Fibroblast of lung (primary cell): ENCODE measurements at regions not wholly inside any gene's neighbourhood (a gene's known extent, or its start where the extent isn't known, plus 50 kb on each side); places are given as distances from the start of the nearest gene placed in this dataset.

Source experiments
- DNase-seq, 2 donors: peaks; one replicate each; pipeline versions ENCODE4 v3.0.0 to v3.0.0-alpha.2; 2010; ENCODE audit warnings: low read depth in 2 of 2
- H2AFZ ChIP-seq: 2 replicates; pipeline ENCODE4 v1.5.1; 2012; ENCODE audit warnings: low read length, control low read depth, inconsistent platforms
- H3K27ac ChIP-seq: 2 replicates; pipeline ENCODE4 v1.5.1; 2011; ENCODE audit warnings: low read length, control low read depth; ENCODE audit not compliant: insufficient read depth
- H3K27me3 ChIP-seq: 2 replicates; pipeline ENCODE4 v1.5.1; 2011; ENCODE audit warnings: mild to moderate bottlenecking, low read length; ENCODE audit not compliant: control insufficient read depth, insufficient read depth
- H3K36me3 ChIP-seq: 2 replicates; pipeline ENCODE4 v1.5.1; 2011; ENCODE audit warnings: low read length; ENCODE audit not compliant: control insufficient read depth, insufficient read depth
- H3K4me1 ChIP-seq: 2 replicates; pipeline ENCODE4 v1.5.1; 2011; ENCODE audit warnings: low read length; ENCODE audit not compliant: control insufficient read depth, insufficient read depth; ENCODE audit errors: extremely low read depth
- H3K4me2 ChIP-seq: 2 replicates; pipeline ENCODE4 v1.5.1; 2011; ENCODE audit warnings: low read length, control low read depth; ENCODE audit not compliant: insufficient read depth; ENCODE audit errors: extremely low read depth
- H3K4me3 ChIP-seq, 4 experiments: fragments of 200-600 bp in 1 of 4; sonication (generic) in 1 of 4; replicated peaks in 1 of 4; 2 replicates each; pipeline ENCODE4 v1.5.1; 2011 to 2016; ENCODE audit warnings: low read length in 4 of 4, low read depth in 3 of 4, mild to moderate bottlenecking in 3 of 4, control low read depth in 2 of 4, inconsistent platforms in 1 of 4, mixed read lengths in 1 of 4; ENCODE audit not compliant: insufficient read depth in 1 of 4; ENCODE audit errors: control extremely low read depth in 1 of 4
- H3K79me2 ChIP-seq: 2 replicates; pipeline ENCODE4 v1.5.1; 2012; ENCODE audit warnings: mild to moderate bottlenecking, low read length, inconsistent platforms; ENCODE audit not compliant: control insufficient read depth, insufficient read depth
- H3K9ac ChIP-seq: 2 replicates; pipeline ENCODE4 v1.5.1; 2011; ENCODE audit warnings: mild to moderate bottlenecking, low read length, control low read depth; ENCODE audit not compliant: insufficient read depth
- H3K9me3 ChIP-seq: 2 replicates; pipeline ENCODE4 v1.5.1; 2012; ENCODE audit warnings: low read depth, low read length; ENCODE audit not compliant: control insufficient read depth, insufficient read depth
- H4K20me1 ChIP-seq: 2 replicates; pipeline ENCODE4 v1.5.1; 2011; ENCODE audit warnings: low read length; ENCODE audit not compliant: control insufficient read depth, insufficient read depth; ENCODE audit errors: extremely low read depth
- CTCF ChIP-seq, 2 donors: IDR thresholded peaks in 1 of 2; conservative IDR thresholded peaks in 1 of 2; 1 replicate in 1 of 2; 2 replicates in 1 of 2; pipeline ENCODE4 v1.5.1; 2011 to 2012; ENCODE audit warnings: low read length in 2 of 2, control low read depth in 1 of 2, inconsistent platforms in 1 of 2, low read depth in 1 of 2, mild to moderate bottlenecking in 1 of 2
- EZH2 ChIP-seq: IDR thresholded peaks from 2 replicates; pipeline ENCODE4 v1.5.1; 2012; ENCODE audit warnings: low read length, control low read depth, mild to moderate bottlenecking; ENCODE audit errors: missing control alignments

GRCh38 chr22:47325249-47325648 is 562.8 kb downstream of the TBC1D22A start:
- TF ChIP-seq EZH2 (no peak), CTCF (conservative IDR thresholded peaks at IDR 0.05 in 1 of 2, IDR thresholded peaks at IDR 0.05 in 1 of 2; ENCODE audit: low read depth in 1 of 2, low read length in 2 of 2) (no peak)
- Histone ChIP-seq H3K27ac (no peak overlapping the region), H3K9me3 (no peaks in the 10 kb centered on the region), H4K20me1 (no peaks in the 10 kb centered on the region), H3K36me3 (no peaks in the 10 kb centered on the region), H3K27me3 (no peaks in the 10 kb centered on the region), H2AFZ (no peak overlapping the region), H3K9ac (no peak overlapping the region), H3K79me2 (no peaks in the 10 kb centered on the region), H3K4me2 (no peak overlapping the region), H3K4me3 (no peak overlapping the region), H3K4me1 (peaks cover 8% of the 10 kb centered on the region)
- no peak for DNase-seq

GRCh38 chr22:47324435-47324990 is 562.1 kb downstream of the TBC1D22A start:
- no peaks in the 10 kb centered on the region for H3K79me2 ChIP-seq
- no peaks in the 10 kb centered on the region for H4K20me1 ChIP-seq
- no peak for DNase-seq
- no peaks in the 10 kb centered on the region for H3K36me3 ChIP-seq
- H2AFZ ChIP-seq = no peak overlapping the region
- H3K27ac ChIP-seq = no peak overlapping the region
- H3K4me2 ChIP-seq = no peak overlapping the region
- H3K4me1 ChIP-seq = peaks cover 5% of the 10 kb centered on the region
- H3K9ac ChIP-seq = no peak overlapping the region
- TF ChIP-seq CTCF (conservative IDR thresholded peaks at IDR 0.05 in 1 of 2, IDR thresholded peaks at IDR 0.05 in 1 of 2; ENCODE audit: low read depth in 1 of 2, low read length in 2 of 2) = no peak
- TF ChIP-seq EZH2 = no peak
- H3K9me3 ChIP-seq = no peaks in the 10 kb centered on the region
- no peaks in the 10 kb centered on the region for H3K27me3 ChIP-seq
- no peak overlapping the region for H3K4me3 ChIP-seq

- no peaks in the 10 kb centered on the region for H3K36me3 ChIP-seq
- TF ChIP-seq EZH2 (no peak), CTCF (conservative IDR thresholded peaks at IDR 0.05 in 1 of 2, IDR thresholded peaks at IDR 0.05 in 1 of 2; ENCODE audit: low read depth in 1 of 2, low read length in 2 of 2) (no peak)
- no peaks in the 10 kb centered on the region for H4K20me1 ChIP-seq
Measured at GRCh38 chr22:47323518-47323917, 561.1 kb downstream of the TBC1D22A start.

More at GRCh38 chr22:47323518-47323917, 561.1 kb downstream of the TBC1D22A start:
- Histone ChIP-seq H3K79me2 (no peaks in the 10 kb centered on the region), H3K27ac (no peak overlapping the region), H3K4me1 (peaks cover 2% of the 10 kb centered on the region), H3K4me2 (no peak overlapping the region), H3K4me3 (no peak overlapping the region), H3K9ac (no peak overlapping the region), H3K27me3 (no peaks in the 10 kb centered on the region), H3K9me3 (no peaks in the 10 kb centered on the region), H2AFZ (no peak overlapping the region)
- no peak for DNase-seq
